GM18909 (cell line): ENCODE measurements at regions not wholly inside any gene's neighbourhood (a gene's known extent, or its start where the extent isn't known, plus 50 kb on each side); places are given as distances from the start of the nearest gene placed in this dataset.
"Not testable (repeated sequence)": the region's sequence is repeated elsewhere in the genome, so short reads cannot be mapped to it uniquely, and the experiment has no call there.

Experiments used
- ATAC-seq: cut with Tn5 transposase; IDR thresholded peaks from one replicate; pipeline ENCODE4 v1.9.1; 2021; ENCODE audit warnings: mild to moderate bottlenecking; ENCODE audit not compliant: unreplicated experiment, poor library complexity

DNA sequence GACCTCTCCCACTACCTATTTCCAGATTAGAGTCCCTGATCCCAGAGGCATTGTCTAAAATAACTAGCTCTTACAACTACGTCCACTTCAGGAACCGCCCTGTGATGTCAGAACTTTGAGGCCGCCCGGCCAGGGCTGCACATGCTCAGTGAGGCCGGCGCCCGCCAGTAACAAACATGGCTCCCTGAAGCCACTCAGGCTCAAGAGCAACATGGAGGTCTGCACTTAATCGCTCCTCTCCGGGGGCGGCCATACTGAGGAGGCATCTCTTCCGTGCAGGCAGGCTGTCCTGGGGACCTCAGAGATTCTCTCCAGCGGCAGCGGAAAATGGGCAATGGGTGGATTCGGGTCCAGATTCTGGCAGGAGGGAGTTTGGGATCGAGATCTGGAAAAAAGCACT lies 385.1 kb downstream of the SPATA31A6 start:
- ATAC-seq: not testable (repeated sequence)

DNA sequence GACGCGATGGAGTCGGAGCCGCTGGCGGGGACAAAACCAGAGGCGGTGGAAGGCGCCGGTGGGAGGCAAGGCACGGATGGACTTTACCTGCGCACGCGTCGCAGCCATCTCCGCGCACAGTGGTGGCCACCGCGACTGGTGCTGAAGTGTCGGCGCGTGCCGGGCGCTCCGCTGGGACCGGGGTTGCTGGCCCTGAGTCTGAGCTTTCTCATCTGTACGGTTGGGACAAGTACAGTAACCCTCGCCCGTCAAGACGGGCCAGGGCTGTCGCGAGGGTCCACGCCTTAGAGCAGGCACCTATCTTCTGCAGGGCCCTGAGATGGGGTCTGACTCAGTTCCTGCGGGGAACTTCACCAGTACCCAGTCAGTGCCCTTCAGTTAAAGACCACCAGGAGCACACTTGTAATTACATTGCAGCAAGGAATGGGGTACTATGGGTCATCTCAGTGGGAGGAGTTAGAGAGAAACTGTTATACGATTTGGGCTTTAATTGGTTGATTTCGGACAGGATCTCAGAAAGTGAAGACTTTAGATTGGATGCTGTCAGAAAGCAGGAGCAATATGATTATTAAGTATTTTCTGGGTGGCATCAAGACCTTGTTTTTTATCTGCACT lies 385.6 kb downstream of the SPATA31A6 start:
- ATAC-seq: not testable (repeated sequence)

DNA sequence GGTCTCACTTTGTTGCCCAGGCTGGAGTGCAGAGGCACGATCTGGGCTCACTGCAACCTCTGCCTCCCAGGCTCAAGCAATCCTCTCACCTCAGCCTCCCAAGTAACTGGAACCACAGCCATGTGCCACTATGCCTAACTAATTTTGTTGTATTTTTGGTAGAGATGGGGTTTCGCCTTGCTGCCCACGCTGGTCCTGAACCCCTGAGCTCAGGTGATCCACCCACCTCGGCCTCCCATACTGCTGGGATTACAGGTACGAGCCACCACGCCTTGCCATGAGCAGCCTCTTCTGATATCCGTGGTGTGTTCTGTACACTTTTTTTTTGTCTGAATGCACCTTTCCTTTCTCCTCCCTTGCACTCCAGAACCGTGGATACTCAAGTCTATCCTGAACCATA lies 394.4 kb downstream of the SPATA31A6 start:
- not testable (repeated sequence) for ATAC-seq
